Cardiac muscle cell (in vitro differentiated cells and primary cell): ENCODE measurements at regions not wholly inside any gene's neighbourhood (a gene's known extent, or its start where the extent isn't known, plus 50 kb on each side); places are given as distances from the start of the nearest gene placed in this dataset.

Experiments
- DNase-seq, 2 donors: peaks; one replicate each; pipeline versions ENCODE4 v3.0.0 to v3.0.0-alpha.2; 2010 to 2017; ENCODE audit warnings: low read depth in 1 of 2, low spot score in 1 of 2
- H3K27ac ChIP-seq: fragments of 200-600 bp; sonication (generic); 2 replicates; pipeline ENCODE4 v1.5.1; 2016
- H3K27me3 ChIP-seq: fragments of 200-600 bp; sonication (generic); 2 replicates; pipeline ENCODE4 v1.6.0; 2016; ENCODE audit warnings: control low read depth
- H3K36me3 ChIP-seq: fragments of 200-600 bp; sonication (generic); 2 replicates; pipeline ENCODE4 v1.5.1; 2016; ENCODE audit warnings: control low read depth
- H3K4me1 ChIP-seq: fragments of 200-600 bp; sonication (generic); 2 replicates; pipeline ENCODE4 v1.8.1; 2017; ENCODE audit warnings: low read depth, mild to moderate bottlenecking, mixed run types
- H3K4me3 ChIP-seq: fragments of 200-600 bp; sonication (generic); 2 replicates; pipeline ENCODE4 v1.5.1; 2016; ENCODE audit warnings: mild to moderate bottlenecking
- H3K9me3 ChIP-seq: fragments of 200-600 bp; sonication (generic); 2 replicates; pipeline ENCODE4 v1.5.1; 2017; ENCODE audit warnings: low read depth, mild to moderate bottlenecking, control low read depth
- TF ChIP-seq, protein P1 (sequence below): IDR thresholded peaks from 2 replicates; pipeline ENCODE4 v1.5.1; 2012; ENCODE audit warnings: low read depth, mild to moderate bottlenecking, low read length

DNA sequence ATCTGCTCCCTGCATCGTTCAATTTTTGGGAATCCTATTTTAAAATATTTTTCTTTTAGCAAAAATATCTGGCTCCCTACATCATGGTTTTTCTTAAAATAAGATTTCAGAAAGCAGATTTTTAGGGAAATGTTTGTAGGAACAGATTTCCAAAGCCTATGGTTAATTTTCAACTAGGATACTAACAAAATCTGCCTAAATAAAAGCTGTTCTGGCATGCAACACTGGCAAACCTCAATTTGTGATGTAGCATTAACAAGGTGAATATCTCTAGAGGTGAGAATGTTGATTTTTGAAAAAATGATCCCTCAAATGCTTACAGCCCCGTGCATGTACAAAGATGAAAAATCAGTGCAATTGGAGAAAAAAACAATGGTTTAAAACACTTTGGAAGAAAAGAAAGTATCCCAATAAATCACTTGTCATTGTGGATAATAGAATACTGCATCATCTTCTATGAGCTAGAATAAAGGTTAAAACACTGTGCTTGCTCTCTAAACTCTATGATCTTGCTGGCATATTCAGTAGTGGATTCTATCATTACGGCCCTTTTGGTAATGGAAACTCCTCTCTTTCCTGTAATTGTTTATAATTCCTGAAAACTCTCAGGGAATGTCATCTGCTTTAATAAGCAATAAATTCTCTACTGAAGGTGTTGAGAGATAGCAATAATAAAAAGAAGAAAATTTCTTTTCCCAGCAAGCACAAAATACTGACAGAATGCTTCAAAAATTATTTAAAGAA is 97.6 kb downstream of the C4orf33 start:
- no peaks in the 10 kb centered on the region for H3K9me3 ChIP-seq
- no peak overlapping the region for H3K4me3 ChIP-seq
- no peaks in the 10 kb centered on the region for H3K36me3 ChIP-seq
- H3K27me3 ChIP-seq, result no peaks in the 10 kb centered on the region
- no peak for DNase-seq
- no peaks in the 10 kb centered on the region for H3K4me1 ChIP-seq
- TF ChIP-seq, protein P1, sequence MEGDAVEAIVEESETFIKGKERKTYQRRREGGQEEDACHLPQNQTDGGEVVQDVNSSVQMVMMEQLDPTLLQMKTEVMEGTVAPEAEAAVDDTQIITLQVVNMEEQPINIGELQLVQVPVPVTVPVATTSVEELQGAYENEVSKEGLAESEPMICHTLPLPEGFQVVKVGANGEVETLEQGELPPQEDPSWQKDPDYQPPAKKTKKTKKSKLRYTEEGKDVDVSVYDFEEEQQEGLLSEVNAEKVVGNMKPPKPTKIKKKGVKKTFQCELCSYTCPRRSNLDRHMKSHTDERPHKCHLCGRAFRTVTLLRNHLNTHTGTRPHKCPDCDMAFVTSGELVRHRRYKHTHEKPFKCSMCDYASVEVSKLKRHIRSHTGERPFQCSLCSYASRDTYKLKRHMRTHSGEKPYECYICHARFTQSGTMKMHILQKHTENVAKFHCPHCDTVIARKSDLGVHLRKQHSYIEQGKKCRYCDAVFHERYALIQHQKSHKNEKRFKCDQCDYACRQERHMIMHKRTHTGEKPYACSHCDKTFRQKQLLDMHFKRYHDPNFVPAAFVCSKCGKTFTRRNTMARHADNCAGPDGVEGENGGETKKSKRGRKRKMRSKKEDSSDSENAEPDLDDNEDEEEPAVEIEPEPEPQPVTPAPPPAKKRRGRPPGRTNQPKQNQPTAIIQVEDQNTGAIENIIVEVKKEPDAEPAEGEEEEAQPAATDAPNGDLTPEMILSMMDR, result no peak
- no peak overlapping the region for H3K27ac ChIP-seq

DNA sequence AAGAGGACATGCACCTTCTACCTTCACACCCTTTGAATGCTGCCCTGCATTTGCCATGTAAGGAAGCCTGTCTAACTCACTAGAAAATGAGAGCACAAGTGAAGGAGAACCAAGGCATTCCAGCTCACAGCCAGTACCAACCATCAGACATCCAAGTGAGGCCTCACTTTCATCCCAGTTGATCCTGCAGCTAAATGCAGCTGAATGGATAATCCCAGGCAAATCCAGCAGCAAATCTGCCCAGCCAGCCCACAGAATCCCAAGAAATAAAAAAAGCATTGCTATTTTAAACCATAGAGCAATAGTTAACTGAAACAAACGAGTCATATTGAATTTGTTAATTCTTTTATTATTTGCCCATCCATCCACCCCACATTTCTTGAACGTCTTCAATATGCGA is 112.5 kb downstream of the C4orf33 start:
- Histone ChIP-seq H3K27me3 (no peaks in the 10 kb centered on the region), H3K4me3 (no peak overlapping the region), H3K4me1 (no peaks in the 10 kb centered on the region), H3K27ac (no peak overlapping the region), H3K9me3 (no peaks in the 10 kb centered on the region), H3K36me3 (no peaks in the 10 kb centered on the region)
- DNase-seq, result no peak
- TF ChIP-seq, protein P1, result no peak

DNA sequence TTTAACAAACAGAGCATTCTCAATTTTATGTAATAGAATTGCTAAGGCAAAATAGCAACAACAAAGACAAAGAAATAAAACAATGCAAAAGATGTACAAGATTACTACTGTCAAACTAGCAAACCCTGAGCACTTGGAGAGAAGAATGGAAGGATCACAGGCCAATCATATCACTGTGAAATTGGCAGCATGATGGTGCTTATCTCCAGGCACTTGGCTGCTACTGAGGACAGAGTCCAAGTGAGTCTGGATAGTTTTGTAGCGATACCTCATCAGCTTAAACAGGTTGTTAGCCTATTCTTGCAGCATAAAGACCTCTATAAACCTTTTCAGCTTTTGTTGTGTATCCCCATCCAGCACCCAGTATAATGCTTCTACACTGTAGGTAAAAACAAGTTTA is 117.7 kb downstream of the C4orf33 start:
- no peaks in the 10 kb centered on the region for H3K36me3 ChIP-seq
- no peaks in the 10 kb centered on the region for H3K9me3 ChIP-seq
- peak in 1 of 2 donors; percentile 12 for DNase-seq
- H3K4me3 ChIP-seq, result no peak overlapping the region
- H3K27ac ChIP-seq, result no peak overlapping the region
- H3K27me3 ChIP-seq, result no peaks in the 10 kb centered on the region
- TF ChIP-seq, protein P1, result no peak
- H3K4me1 ChIP-seq, result no peaks in the 10 kb centered on the region

DNA sequence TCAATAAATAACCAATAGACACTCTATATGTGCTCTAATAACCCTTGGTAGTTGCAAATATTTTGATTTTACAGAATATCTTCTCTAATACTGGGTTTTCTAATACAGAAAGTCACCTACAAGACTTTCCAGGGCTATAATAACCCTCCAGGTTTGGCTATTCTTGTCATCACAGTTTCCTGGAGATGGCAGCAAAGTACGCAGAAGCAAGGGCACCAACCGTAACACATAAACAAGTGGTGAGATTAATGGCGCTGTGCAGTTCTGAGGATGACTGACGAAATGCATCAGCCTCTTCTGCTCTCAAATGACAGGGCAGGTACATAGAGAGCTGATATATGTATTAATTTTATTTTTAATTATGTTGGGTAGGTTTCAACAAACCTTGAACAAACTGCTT is 122.4 kb downstream of the C4orf33 start:
- TF ChIP-seq, protein P1, result peak; percentile 20
- Histone ChIP-seq H3K27me3 (no peaks in the 10 kb centered on the region), H3K9me3 (no peaks in the 10 kb centered on the region), H3K4me3 (no peak overlapping the region), H3K36me3 (no peaks in the 10 kb centered on the region), H3K4me1 (no peaks in the 10 kb centered on the region), H3K27ac (no peak overlapping the region)
- peak; percentile 21 to 46 for DNase-seq

DNA sequence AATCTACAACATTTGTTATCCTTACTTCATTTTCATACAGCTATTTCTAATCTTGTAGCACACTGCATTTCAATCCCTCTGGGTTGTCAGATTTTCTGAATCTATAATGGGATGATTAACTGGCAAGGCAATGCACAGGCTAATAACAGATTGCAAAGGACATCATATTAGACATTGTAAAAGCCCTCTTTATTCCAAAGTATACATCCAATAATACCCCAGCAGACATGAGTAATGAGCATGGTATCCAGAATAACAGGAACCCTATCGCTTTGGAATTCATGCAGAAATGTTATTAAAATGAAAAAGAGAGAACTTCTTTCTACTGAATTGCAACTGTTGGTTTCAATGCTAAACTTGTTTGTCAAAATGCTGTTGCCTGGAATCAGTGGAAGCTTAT is 122.9 kb downstream of the C4orf33 start:
- TF ChIP-seq, protein P1, result no peak
- H3K27ac ChIP-seq, result no peak overlapping the region
- no peaks in the 10 kb centered on the region for H3K36me3 ChIP-seq

DNA sequence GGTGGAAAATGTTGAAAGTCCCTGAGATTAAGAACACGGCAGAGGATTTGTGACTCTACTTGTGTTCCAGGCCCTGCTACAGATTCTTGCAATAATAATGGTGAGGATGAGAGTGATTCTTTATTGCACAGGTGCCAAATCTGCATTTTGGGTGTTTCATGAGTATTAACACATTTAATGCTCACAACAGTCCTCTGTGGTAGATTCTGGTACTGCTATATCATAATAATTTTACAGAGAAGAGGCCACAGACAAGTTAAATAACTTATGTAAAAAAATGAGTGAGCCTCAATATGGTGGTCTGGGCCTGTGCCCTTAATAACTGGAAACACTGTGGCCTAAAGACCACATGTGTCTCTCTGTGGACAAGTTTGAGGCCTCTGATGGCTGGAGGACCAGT is 124.3 kb downstream of the C4orf33 start:
- TF ChIP-seq, protein P1, result no peak
- Histone ChIP-seq H3K4me3 (no peak overlapping the region), H3K36me3 (no peaks in the 10 kb centered on the region), H3K4me1 (no peaks in the 10 kb centered on the region), H3K27ac (no peak overlapping the region), H3K27me3 (no peaks in the 10 kb centered on the region), H3K9me3 (no peaks in the 10 kb centered on the region)
- no peak for DNase-seq

More for the DNA sequence above, 122.9 kb downstream of the C4orf33 start:
- peak in 1 of 2 donors; percentile 29 for DNase-seq
- H3K27me3 ChIP-seq, result no peaks in the 10 kb centered on the region
- H3K4me1 ChIP-seq, result no peaks in the 10 kb centered on the region
- H3K4me3 ChIP-seq, result no peak overlapping the region
- no peaks in the 10 kb centered on the region for H3K9me3 ChIP-seq
